ENCODE measurements at regions not wholly inside any gene's neighbourhood (a gene's known extent, or its start where the extent isn't known, plus 50 kb on each side); places are given as distances from the start of the nearest gene placed in this dataset.
A peak's percentile ranks its signal among the peaks of the same experiment; 100 is the strongest.

- Histone ChIP-seq H3K27me3 (replicated peaks in 2 of 5; ENCODE audit: control insufficient read depth in 4 of 5, insufficient read depth in 5 of 5, low read length in 4 of 5) (no peaks in the 10 kb centered on the region), H3K9me3 (ENCODE audit: control extremely low read depth in 1 of 5, control insufficient read depth in 4 of 5, insufficient read depth in 2 of 5, low read depth in 1 of 5, low read length in 4 of 5) (no peaks in the 10 kb centered on the region), H3K27ac (ENCODE audit: insufficient read depth in 1 of 2, low read depth in 1 of 2, low read length in 2 of 2, poor library complexity in 1 of 2, severe bottlenecking in 2 of 2) (no peak overlapping the region), H3K4me3 (ENCODE audit: control insufficient read depth in 1 of 7, extremely low read depth in 1 of 7, insufficient read depth in 4 of 7, low read depth in 2 of 7, low read length in 6 of 7) (no peak overlapping the region), H3K4me1 (ENCODE audit: control extremely low read depth in 1 of 4, control insufficient read depth in 4 of 4, insufficient read depth in 4 of 4, low read length in 3 of 4) (peaks cover 1 to 30% (median 18%) of the 10 kb centered on the region in 4 experiments), H3K36me3 (ENCODE audit: control insufficient read depth in 4 of 4, insufficient read depth in 4 of 4, low read length in 3 of 4) (no peaks in the 10 kb centered on the region)
- CTCF ChIA-PET: interaction anchor here (0.9 to 2.1 kb wide), 2 partner anchors 41 to 205 kb away, joined by 4 to 5 read pairs; no protein-coding TSS in a partner anchor
- POLR2A ChIA-PET: interaction anchor here (0.6 kb wide), 1 partner anchor 20 kb away, joined by 3 read pairs; no protein-coding TSS in a partner anchor
- WGBS (ENCODE audit: insufficient coverage): 92% methylated on average over 4 of the region's 7 CpGs
- no peak for DNase-seq
These were observed 103.4 kb upstream of the SPRY4 start for GRCh38 chr5:142428036-142428772.

DNA sequence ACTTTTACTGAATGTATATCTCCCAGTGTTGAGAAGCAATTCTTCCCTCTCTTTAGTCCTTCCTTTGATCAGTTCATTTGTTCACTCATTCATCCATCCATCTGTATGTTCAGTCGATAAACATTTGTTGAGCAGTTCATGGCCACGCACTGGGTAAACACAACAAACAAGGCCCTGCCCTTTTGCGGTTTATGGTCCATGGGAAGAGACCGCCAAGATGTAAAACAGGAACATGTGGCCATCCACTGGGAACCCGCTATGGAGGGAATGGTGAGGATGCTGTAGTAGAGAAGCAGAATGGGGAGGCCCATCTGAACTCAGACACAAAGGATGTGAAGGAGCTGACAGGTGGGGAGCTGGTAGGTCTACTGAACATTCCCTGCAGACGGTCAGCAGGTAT is 102.7 kb upstream of the SPRY4 start:
- Histone ChIP-seq H3K27ac (ENCODE audit: insufficient read depth in 1 of 2, low read depth in 1 of 2, low read length in 2 of 2, poor library complexity in 1 of 2, severe bottlenecking in 2 of 2) (no peak overlapping the region), H3K4me1 (ENCODE audit: control extremely low read depth in 1 of 4, control insufficient read depth in 4 of 4, insufficient read depth in 4 of 4, low read length in 3 of 4) (peaks cover 0 to 23% (median 11%) of the 10 kb centered on the region in 4 experiments), H3K27me3 (replicated peaks in 2 of 5; ENCODE audit: control insufficient read depth in 4 of 5, insufficient read depth in 5 of 5, low read length in 4 of 5) (no peaks in the 10 kb centered on the region), H3K4me3 (ENCODE audit: control insufficient read depth in 1 of 7, extremely low read depth in 1 of 7, insufficient read depth in 4 of 7, low read depth in 2 of 7, low read length in 6 of 7) (no peak overlapping the region), H3K9me3 (ENCODE audit: control extremely low read depth in 1 of 5, control insufficient read depth in 4 of 5, insufficient read depth in 2 of 5, low read depth in 1 of 5, low read length in 4 of 5) (no peaks in the 10 kb centered on the region), H3K36me3 (ENCODE audit: control insufficient read depth in 4 of 4, insufficient read depth in 4 of 4, low read length in 3 of 4) (no peaks in the 10 kb centered on the region)
- ChIA-PET CTCF (interaction anchor here (0.9 to 2.1 kb wide), 3 partner anchors 12 to 41 kb away, joined by 3 to 4 read pairs (median 3); no protein-coding TSS in a partner anchor), POLR2A (no interaction called here)
- WGBS (ENCODE audit: insufficient coverage): 100% methylated on average over 5 of the region's 6 CpGs
- no peak for DNase-seq

DNA sequence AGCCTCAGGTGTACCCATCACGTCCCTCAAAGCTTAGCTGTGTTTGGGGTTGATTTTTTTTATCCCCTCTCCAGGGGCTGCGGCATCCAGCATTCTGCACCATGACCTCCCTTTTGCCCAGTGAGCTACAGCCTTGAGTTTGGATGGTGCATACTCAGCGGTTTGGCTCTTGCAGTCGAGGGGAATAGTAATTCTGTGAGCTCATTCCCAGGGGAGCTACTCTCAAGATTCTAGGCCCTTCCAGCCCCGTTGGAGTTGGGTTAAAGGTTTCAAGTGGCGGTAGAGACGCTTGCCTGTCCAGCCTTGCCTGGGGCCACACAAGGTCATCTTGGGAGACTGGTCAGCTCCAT is 102.2 kb upstream of the SPRY4 start:
- H3K4me3 ChIP-seq (ENCODE audit: control insufficient read depth in 1 of 7, extremely low read depth in 1 of 7, insufficient read depth in 4 of 7, low read depth in 2 of 7, low read length in 6 of 7): no peak overlapping the region
- no peaks in the 10 kb centered on the region for H3K9me3 ChIP-seq (ENCODE audit: control extremely low read depth in 1 of 5, control insufficient read depth in 4 of 5, insufficient read depth in 2 of 5, low read depth in 1 of 5, low read length in 4 of 5)
- peaks cover 0 to 18% (median 7%) of the 10 kb centered on the region in 4 experiments for H3K4me1 ChIP-seq (ENCODE audit: control extremely low read depth in 1 of 4, control insufficient read depth in 4 of 4, insufficient read depth in 4 of 4, low read length in 3 of 4)
- POLR2A ChIA-PET: no interaction called here
- WGBS (ENCODE audit: insufficient coverage): 87% methylated on average over 6 of the region's 7 CpGs
- no peak for DNase-seq
- no peak overlapping the region for H3K27ac ChIP-seq (ENCODE audit: insufficient read depth in 1 of 2, low read depth in 1 of 2, low read length in 2 of 2, poor library complexity in 1 of 2, severe bottlenecking in 2 of 2)
- H3K36me3 ChIP-seq (ENCODE audit: control insufficient read depth in 4 of 4, insufficient read depth in 4 of 4, low read length in 3 of 4): no peaks in the 10 kb centered on the region
- H3K27me3 ChIP-seq (replicated peaks in 2 of 5; ENCODE audit: control insufficient read depth in 4 of 5, insufficient read depth in 5 of 5, low read length in 4 of 5): no peaks in the 10 kb centered on the region
- CTCF ChIA-PET: interaction anchor here (0.6 to 2.1 kb wide), 4 partner anchors 12 to 40 kb away, joined by 3 to 4 read pairs (median 3); no protein-coding TSS in a partner anchor

GRCh38 chr5:142426129-142427014 is 101.6 kb upstream of the SPRY4 start:
- DNase-seq: peak; percentile 9 to 70 (median 54)
- no peaks in the 10 kb centered on the region for H3K27me3 ChIP-seq (replicated peaks in 2 of 5; ENCODE audit: control insufficient read depth in 4 of 5, insufficient read depth in 5 of 5, low read length in 4 of 5)
- H3K4me3 ChIP-seq (ENCODE audit: control insufficient read depth in 1 of 7, extremely low read depth in 1 of 7, insufficient read depth in 4 of 7, low read depth in 2 of 7, low read length in 6 of 7): no peak overlapping the region
- POLR2A ChIA-PET: no interaction called here
- no peaks in the 10 kb centered on the region for H3K9me3 ChIP-seq (ENCODE audit: control extremely low read depth in 1 of 5, control insufficient read depth in 4 of 5, insufficient read depth in 2 of 5, low read depth in 1 of 5, low read length in 4 of 5)
- CTCF ChIA-PET: interaction anchor here (0.6 to 2.1 kb wide), 3 partner anchors 14 to 40 kb away, joined by 3 to 4 read pairs (median 3); no protein-coding TSS in a partner anchor
- H3K36me3 ChIP-seq (ENCODE audit: control insufficient read depth in 4 of 4, insufficient read depth in 4 of 4, low read length in 3 of 4): no peaks in the 10 kb centered on the region
- 44% methylated on average over 13 of the region's 17 CpGs for WGBS (ENCODE audit: insufficient coverage)
- H3K4me1 ChIP-seq (ENCODE audit: control extremely low read depth in 1 of 4, control insufficient read depth in 4 of 4, insufficient read depth in 4 of 4, low read length in 3 of 4): peaks cover 3 to 18% (median 11%) of the 10 kb centered on the region in 4 experiments
- no peak overlapping the region for H3K27ac ChIP-seq (ENCODE audit: insufficient read depth in 1 of 2, low read depth in 1 of 2, low read length in 2 of 2, poor library complexity in 1 of 2, severe bottlenecking in 2 of 2)

- no peaks in the 10 kb centered on the region for H3K9me3 ChIP-seq (ENCODE audit: control extremely low read depth in 1 of 5, control insufficient read depth in 4 of 5, insufficient read depth in 2 of 5, low read depth in 1 of 5, low read length in 4 of 5)
- H3K27ac ChIP-seq (ENCODE audit: insufficient read depth in 1 of 2, low read depth in 1 of 2, low read length in 2 of 2, poor library complexity in 1 of 2, severe bottlenecking in 2 of 2): no peak overlapping the region
- H3K27me3 ChIP-seq (replicated peaks in 2 of 5; ENCODE audit: control insufficient read depth in 4 of 5, insufficient read depth in 5 of 5, low read length in 4 of 5): no peaks in the 10 kb centered on the region
- POLR2A ChIA-PET: no interaction called here
- WGBS (ENCODE audit: insufficient coverage): 93% methylated on average over 6 of the region's 7 CpGs
- H3K4me1 ChIP-seq (ENCODE audit: control extremely low read depth in 1 of 4, control insufficient read depth in 4 of 4, insufficient read depth in 4 of 4, low read length in 3 of 4): peaks cover 9 to 27% (median 19%) of the 10 kb centered on the region in 4 experiments
- no peaks in the 10 kb centered on the region for H3K36me3 ChIP-seq (ENCODE audit: control insufficient read depth in 4 of 4, insufficient read depth in 4 of 4, low read length in 3 of 4)
- CTCF ChIA-PET: no interaction called here
- H3K4me3 ChIP-seq (ENCODE audit: control insufficient read depth in 1 of 7, extremely low read depth in 1 of 7, insufficient read depth in 4 of 7, low read depth in 2 of 7, low read length in 6 of 7): no peak overlapping the region
- DNase-seq: peak in 1 of 3 donors; percentile 26
These were observed 100.7 kb upstream of the SPRY4 start for GRCh38 chr5:142425286-142426065.

GRCh38 chr5:142422429-142422828 is 97.6 kb upstream of the SPRY4 start:
- H3K4me1 ChIP-seq (ENCODE audit: control extremely low read depth in 1 of 4, control insufficient read depth in 4 of 4, insufficient read depth in 4 of 4, low read length in 3 of 4): peaks cover 11 to 36% (median 23%) of the 10 kb centered on the region in 4 experiments
- H3K4me3 ChIP-seq (ENCODE audit: control insufficient read depth in 1 of 7, extremely low read depth in 1 of 7, insufficient read depth in 4 of 7, low read depth in 2 of 7, low read length in 6 of 7): no peak overlapping the region
- H3K27ac ChIP-seq (ENCODE audit: insufficient read depth in 1 of 2, low read depth in 1 of 2, low read length in 2 of 2, poor library complexity in 1 of 2, severe bottlenecking in 2 of 2): no peak overlapping the region
- POLR2A ChIA-PET: interaction anchor here (0.6 to 1.4 kb wide), 2 partner anchors 10 to 78 kb away, joined by 3 to 5 read pairs; no protein-coding TSS in a partner anchor
- no peaks in the 10 kb centered on the region for H3K27me3 ChIP-seq (replicated peaks in 2 of 5; ENCODE audit: control insufficient read depth in 4 of 5, insufficient read depth in 5 of 5, low read length in 4 of 5)
- no peak for DNase-seq
- CTCF ChIA-PET: interaction anchor here (1.2 kb wide), 1 partner anchor 65 kb away, joined by 3 read pairs; no protein-coding TSS in a partner anchor
- no peaks in the 10 kb centered on the region for H3K9me3 ChIP-seq (ENCODE audit: control extremely low read depth in 1 of 5, control insufficient read depth in 4 of 5, insufficient read depth in 2 of 5, low read depth in 1 of 5, low read length in 4 of 5)
- H3K36me3 ChIP-seq (ENCODE audit: control insufficient read depth in 4 of 4, insufficient read depth in 4 of 4, low read length in 3 of 4): no peaks in the 10 kb centered on the region
